ENCODE measurements at regions not wholly inside any gene's neighbourhood (a gene's known extent, or its start where the extent isn't known, plus 50 kb on each side); places are given as distances from the start of the nearest gene placed in this dataset.

DNA sequence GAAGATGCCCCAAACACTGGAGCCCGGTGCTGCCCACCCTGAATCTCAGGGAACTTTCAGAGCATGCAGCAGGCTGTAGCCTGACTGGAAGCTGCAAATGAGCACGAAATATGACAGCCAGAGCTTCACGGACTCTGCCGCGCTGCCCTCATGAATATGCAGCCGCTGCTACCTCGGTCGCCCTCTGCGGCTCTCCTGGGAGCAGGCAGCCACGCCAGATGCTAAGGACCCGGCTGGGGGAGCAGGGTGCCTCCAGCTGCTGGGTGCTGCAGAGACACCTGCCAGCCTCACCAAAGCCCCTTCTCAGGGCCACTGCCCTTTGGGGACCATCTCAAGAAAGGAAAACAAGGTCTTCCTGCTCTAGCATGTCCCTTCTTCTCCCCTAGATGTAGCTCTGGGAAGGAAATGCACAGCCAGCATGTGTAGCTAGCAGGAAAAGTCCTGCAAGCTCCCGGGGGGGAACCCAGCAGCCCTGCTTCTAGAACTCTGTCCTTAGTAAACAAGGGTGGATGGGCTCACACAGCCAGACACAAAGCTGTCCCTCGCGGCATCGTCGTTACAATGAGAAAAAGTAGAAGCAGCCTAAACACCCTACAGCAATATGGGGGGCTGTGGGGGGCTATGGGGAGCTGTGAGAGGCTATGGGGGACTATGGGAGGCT is 56.8 kb upstream of the OLFM1 start:
- TF ChIP-seq CTCF (IDR thresholded peaks at IDR 0.05) (no peak), MAX (IDR thresholded peaks at IDR 0.05) (no peak), ESRRA (IDR thresholded peaks at IDR 0.05; ENCODE audit: borderline replicate concordance, low read length) (no peak), NPAS2 (CRISPR knock-in tag; IDR thresholded peaks at IDR 0.05; ENCODE audit: borderline replicate concordance) (no peak), PBX3 (IDR thresholded peaks at IDR 0.05) (no peak), HOXA7 (CRISPR knock-in tag; IDR thresholded peaks at IDR 0.05) (no peak)
- TF ChIP-seq, protein P1, sequence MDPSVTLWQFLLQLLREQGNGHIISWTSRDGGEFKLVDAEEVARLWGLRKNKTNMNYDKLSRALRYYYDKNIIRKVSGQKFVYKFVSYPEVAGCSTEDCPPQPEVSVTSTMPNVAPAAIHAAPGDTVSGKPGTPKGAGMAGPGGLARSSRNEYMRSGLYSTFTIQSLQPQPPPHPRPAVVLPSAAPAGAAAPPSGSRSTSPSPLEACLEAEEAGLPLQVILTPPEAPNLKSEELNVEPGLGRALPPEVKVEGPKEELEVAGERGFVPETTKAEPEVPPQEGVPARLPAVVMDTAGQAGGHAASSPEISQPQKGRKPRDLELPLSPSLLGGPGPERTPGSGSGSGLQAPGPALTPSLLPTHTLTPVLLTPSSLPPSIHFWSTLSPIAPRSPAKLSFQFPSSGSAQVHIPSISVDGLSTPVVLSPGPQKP (IDR thresholded peaks at IDR 0.05; ENCODE audit: low read depth, low read length): no peak

Measured in A549 (cell line).